ENCODE measurements at regions not wholly inside any gene's neighbourhood (a gene's known extent, or its start where the extent isn't known, plus 50 kb on each side); places are given as distances from the start of the nearest gene placed in this dataset.

- H3K9ac ChIP-seq (ENCODE audit: low read depth, low read length), result no peak overlapping the region
- no peaks in the 10 kb centered on the region for H3K4me1 ChIP-seq (ENCODE audit: control insufficient read depth, insufficient read depth, low read length)
- 0 out of 2 replicates have a peak, but pooled peaks cover 5% of the 10 kb centered on the region for H3K9me3 ChIP-seq (ENCODE audit: control insufficient read depth, insufficient read depth, low read length)
- H3K27ac ChIP-seq (ENCODE audit: low read depth, low read length), result no peak overlapping the region
- no peaks in the 10 kb centered on the region for H3K27me3 ChIP-seq (ENCODE audit: control insufficient read depth, insufficient read depth, low read length)
- no peak overlapping the region for H3K4me3 ChIP-seq (ENCODE audit: low read depth, low read length)
- no peaks in the 10 kb centered on the region for H3K36me3 ChIP-seq (ENCODE audit: control insufficient read depth, insufficient read depth, low read length)
Observed at GRCh38 chr4:131119661-131120060, 2023.7 kb downstream of the C4orf33 start.

DNA sequence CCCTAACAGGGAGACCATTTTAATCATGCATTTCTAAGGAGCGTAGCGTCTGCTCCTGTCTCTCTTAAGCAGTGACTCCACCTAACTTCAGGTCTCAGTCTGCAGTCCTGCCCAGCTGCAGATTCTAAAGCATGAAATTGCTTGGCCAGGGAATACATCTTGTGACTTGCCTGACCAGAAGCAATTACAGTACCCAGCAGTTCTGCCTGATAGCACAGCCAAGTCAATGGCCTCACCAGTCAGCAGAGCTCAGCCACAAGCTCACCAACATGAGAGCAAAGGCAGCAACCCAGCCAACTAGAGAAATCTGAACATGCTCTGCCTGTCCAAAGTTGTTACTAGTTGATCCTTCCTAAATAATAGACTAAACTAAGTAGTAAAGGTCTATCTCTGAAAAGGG, 2011.9 kb upstream of the PCDH10 start:
- no peak overlapping the region for H3K4me3 ChIP-seq (ENCODE audit: low read depth, low read length)
- H3K4me1 ChIP-seq (ENCODE audit: control insufficient read depth, insufficient read depth, low read length), result no peaks in the 10 kb centered on the region
- H3K9ac ChIP-seq (ENCODE audit: low read depth, low read length), result no peak overlapping the region
- H3K9me3 ChIP-seq (ENCODE audit: control insufficient read depth, insufficient read depth, low read length), result no peaks in the 10 kb centered on the region
- H3K36me3 ChIP-seq (ENCODE audit: control insufficient read depth, insufficient read depth, low read length), result no peaks in the 10 kb centered on the region
- no peak overlapping the region for H3K27ac ChIP-seq (ENCODE audit: low read depth, low read length)
- H3K27me3 ChIP-seq (ENCODE audit: control insufficient read depth, insufficient read depth, low read length), result no peaks in the 10 kb centered on the region

DNA sequence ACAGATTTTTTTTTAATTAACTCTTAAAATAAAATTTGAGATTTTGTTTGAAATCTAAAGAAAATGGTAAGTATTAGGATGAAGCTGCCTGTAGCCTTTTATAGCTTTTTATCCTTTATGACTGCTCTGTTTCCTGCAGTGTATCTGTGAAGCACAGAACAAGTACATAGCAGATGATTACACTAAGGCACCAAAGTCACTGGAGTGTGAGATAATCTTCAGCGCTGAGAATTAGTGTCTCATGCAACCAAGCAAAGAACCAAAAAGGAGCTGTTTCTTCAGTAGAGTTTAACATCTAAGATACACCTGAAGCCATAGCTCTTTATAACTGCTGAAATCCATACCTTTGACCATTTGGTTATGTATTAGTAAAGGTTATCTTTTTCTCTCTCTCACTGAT, 1989.8 kb upstream of the PCDH10 start:
- 0 out of 2 replicates have a peak, but pooled peaks cover 6% of the 10 kb centered on the region for H3K4me1 ChIP-seq (ENCODE audit: control insufficient read depth, insufficient read depth, low read length)
- H3K4me3 ChIP-seq (ENCODE audit: low read depth, low read length), result no peak overlapping the region
- H3K27me3 ChIP-seq (ENCODE audit: control insufficient read depth, insufficient read depth, low read length), result no peaks in the 10 kb centered on the region
- H3K36me3 ChIP-seq (ENCODE audit: control insufficient read depth, insufficient read depth, low read length), result no peaks in the 10 kb centered on the region
- no peak overlapping the region for H3K27ac ChIP-seq (ENCODE audit: low read depth, low read length)
- no peak overlapping the region for H3K9ac ChIP-seq (ENCODE audit: low read depth, low read length)
- H3K9me3 ChIP-seq (ENCODE audit: control insufficient read depth, insufficient read depth, low read length), result no peaks in the 10 kb centered on the region

DNA sequence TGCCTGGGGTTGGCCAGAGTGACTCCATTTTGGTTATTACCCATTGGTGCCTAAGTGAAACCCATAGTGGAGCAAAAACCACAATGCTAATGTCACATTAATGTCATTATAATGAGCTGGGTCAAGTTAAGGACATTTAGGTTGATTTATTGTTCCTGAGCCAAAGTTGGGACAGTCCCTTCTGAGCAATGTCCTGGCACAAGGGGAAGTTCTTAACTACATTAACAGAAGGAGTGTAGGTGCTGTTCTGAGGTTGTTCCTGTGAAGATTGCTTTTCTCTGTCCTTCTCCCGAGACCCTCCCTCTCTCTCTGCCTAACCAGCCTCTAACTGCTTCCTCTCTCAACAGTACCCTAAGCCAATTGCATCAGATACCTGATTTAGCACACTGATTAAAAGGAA, 1956.8 kb upstream of the PCDH10 start:
- Histone ChIP-seq H3K4me1 (ENCODE audit: control insufficient read depth, insufficient read depth, low read length) (no peaks in the 10 kb centered on the region), H3K9me3 (ENCODE audit: control insufficient read depth, insufficient read depth, low read length) (peaks cover 11% of the 10 kb centered on the region; the same call in 1 of the 2 replicates), H3K27me3 (ENCODE audit: control insufficient read depth, insufficient read depth, low read length) (no peaks in the 10 kb centered on the region), H3K9ac (ENCODE audit: low read depth, low read length) (no peak overlapping the region), H3K27ac (ENCODE audit: low read depth, low read length) (no peak overlapping the region), H3K36me3 (ENCODE audit: control insufficient read depth, insufficient read depth, low read length) (no peaks in the 10 kb centered on the region), H3K4me3 (ENCODE audit: low read depth, low read length) (no peak overlapping the region)

DNA sequence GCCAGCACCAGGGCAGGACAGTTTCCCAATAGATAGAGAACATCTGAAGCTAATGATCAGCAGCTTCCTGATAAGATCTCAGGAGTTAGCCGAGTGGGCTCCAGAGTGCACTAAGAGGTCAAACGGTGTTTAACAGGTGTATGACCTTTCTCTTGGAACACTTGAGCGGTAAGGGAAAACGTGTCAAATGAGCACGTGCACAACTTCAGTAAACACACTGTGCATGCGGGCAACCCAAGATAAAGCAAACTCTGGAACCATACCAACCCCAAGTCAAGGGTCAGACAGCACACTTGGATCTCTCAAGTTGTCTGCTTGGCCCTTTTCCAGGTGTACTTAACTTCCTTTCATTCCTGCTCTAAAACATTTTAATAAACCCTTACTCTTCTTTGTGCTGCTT, 1941.5 kb upstream of the PCDH10 start:
- Histone ChIP-seq H3K4me3 (ENCODE audit: low read depth, low read length) (no peak overlapping the region), H3K27me3 (ENCODE audit: control insufficient read depth, insufficient read depth, low read length) (no peaks in the 10 kb centered on the region), H3K9ac (ENCODE audit: low read depth, low read length) (no peak overlapping the region), H3K9me3 (ENCODE audit: control insufficient read depth, insufficient read depth, low read length) (no peaks in the 10 kb centered on the region), H3K36me3 (ENCODE audit: control insufficient read depth, insufficient read depth, low read length) (no peaks in the 10 kb centered on the region), H3K4me1 (ENCODE audit: control insufficient read depth, insufficient read depth, low read length) (no peaks in the 10 kb centered on the region), H3K27ac (ENCODE audit: low read depth, low read length) (no peak overlapping the region)

DNA sequence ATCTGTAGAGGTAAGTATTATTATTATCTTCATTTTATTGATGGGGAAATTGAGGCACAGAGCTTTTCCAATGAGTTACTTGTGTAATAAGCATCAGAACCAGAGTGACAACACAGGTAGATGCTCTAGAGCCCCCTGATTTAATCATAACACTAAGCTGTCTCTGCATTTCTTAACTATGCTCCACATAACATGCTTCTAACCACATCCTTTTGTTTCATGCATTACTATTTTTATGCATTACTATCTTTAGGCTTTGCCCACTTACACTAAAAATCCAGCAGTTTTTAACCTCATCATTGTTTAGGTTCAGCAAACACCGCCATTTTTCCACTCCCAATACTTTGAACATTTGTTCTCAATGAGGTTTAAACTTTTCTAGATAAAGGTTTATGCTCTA, 1900.8 kb upstream of the PCDH10 start:
- no peaks in the 10 kb centered on the region for H3K27me3 ChIP-seq (ENCODE audit: control insufficient read depth, insufficient read depth, low read length)
- no peak overlapping the region for H3K27ac ChIP-seq (ENCODE audit: low read depth, low read length)
- H3K9ac ChIP-seq (ENCODE audit: low read depth, low read length), result no peak overlapping the region
- H3K4me1 ChIP-seq (ENCODE audit: control insufficient read depth, insufficient read depth, low read length), result no peaks in the 10 kb centered on the region
- no peaks in the 10 kb centered on the region for H3K36me3 ChIP-seq (ENCODE audit: control insufficient read depth, insufficient read depth, low read length)
- no peak overlapping the region for H3K4me3 ChIP-seq (ENCODE audit: low read depth, low read length)
- H3K9me3 ChIP-seq (ENCODE audit: control insufficient read depth, insufficient read depth, low read length), result no peaks in the 10 kb centered on the region

GRCh38 chr4:131251321-131251720, 1897.8 kb upstream of the PCDH10 start:
- H3K36me3 ChIP-seq (ENCODE audit: control insufficient read depth, insufficient read depth, low read length), result no peaks in the 10 kb centered on the region
- H3K4me3 ChIP-seq (ENCODE audit: low read depth, low read length), result no peak overlapping the region
- H3K4me1 ChIP-seq (ENCODE audit: control insufficient read depth, insufficient read depth, low read length), result no peaks in the 10 kb centered on the region
- H3K9ac ChIP-seq (ENCODE audit: low read depth, low read length), result no peak overlapping the region
- no peak overlapping the region for H3K27ac ChIP-seq (ENCODE audit: low read depth, low read length)
- H3K27me3 ChIP-seq (ENCODE audit: control insufficient read depth, insufficient read depth, low read length), result no peaks in the 10 kb centered on the region
- no peaks in the 10 kb centered on the region for H3K9me3 ChIP-seq (ENCODE audit: control insufficient read depth, insufficient read depth, low read length)

DNA sequence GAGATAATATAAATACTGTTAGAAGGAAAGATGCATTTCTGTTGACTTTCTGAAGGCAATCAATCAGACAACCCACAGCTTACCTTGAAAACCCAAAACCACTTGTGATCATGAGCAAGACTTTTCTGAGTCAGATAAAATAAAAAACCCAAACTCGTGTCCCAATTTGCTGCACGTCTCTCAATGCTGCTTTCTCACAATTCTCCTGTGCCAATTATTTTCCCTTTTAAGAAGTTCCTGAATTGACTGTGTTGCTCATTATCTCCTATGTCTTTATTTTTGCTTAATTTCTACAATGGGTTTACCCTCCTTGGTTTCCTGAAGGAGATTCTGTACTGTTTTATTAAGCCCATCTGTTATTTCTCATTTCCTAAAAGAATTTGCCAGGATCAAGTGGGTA, 1891.9 kb upstream of the PCDH10 start:
- no peaks in the 10 kb centered on the region for H3K27me3 ChIP-seq (ENCODE audit: control insufficient read depth, insufficient read depth, low read length)
- no peak overlapping the region for H3K27ac ChIP-seq (ENCODE audit: low read depth, low read length)
- no peak overlapping the region for H3K9ac ChIP-seq (ENCODE audit: low read depth, low read length)
- H3K4me1 ChIP-seq (ENCODE audit: control insufficient read depth, insufficient read depth, low read length), result peaks cover 6% of the 10 kb centered on the region
- H3K9me3 ChIP-seq (ENCODE audit: control insufficient read depth, insufficient read depth, low read length), result no peaks in the 10 kb centered on the region
- H3K4me3 ChIP-seq (ENCODE audit: low read depth, low read length), result no peak overlapping the region
- H3K36me3 ChIP-seq (ENCODE audit: control insufficient read depth, insufficient read depth, low read length), result no peaks in the 10 kb centered on the region

DNA sequence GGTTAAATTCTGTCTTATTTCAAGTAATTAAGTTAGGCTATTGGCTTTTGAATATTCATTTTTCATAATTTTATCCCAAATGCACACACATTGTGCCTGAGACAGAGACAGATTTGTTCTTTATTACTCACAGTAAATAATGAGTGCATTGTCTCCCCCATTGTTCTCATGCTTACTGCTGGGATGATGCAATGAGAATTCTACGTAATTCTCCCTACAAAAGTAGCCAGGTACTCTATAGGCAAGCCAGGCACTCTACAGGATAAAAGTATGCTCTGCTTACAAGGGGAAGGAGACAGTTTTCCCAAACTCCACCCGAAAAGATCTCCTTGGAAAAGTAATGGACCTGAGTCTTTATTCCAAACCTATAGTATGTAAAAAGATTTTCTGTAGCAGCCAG, 1890.7 kb upstream of the PCDH10 start:
- no peaks in the 10 kb centered on the region for H3K36me3 ChIP-seq (ENCODE audit: control insufficient read depth, insufficient read depth, low read length)
- H3K9ac ChIP-seq (ENCODE audit: low read depth, low read length), result no peak overlapping the region

DNA sequence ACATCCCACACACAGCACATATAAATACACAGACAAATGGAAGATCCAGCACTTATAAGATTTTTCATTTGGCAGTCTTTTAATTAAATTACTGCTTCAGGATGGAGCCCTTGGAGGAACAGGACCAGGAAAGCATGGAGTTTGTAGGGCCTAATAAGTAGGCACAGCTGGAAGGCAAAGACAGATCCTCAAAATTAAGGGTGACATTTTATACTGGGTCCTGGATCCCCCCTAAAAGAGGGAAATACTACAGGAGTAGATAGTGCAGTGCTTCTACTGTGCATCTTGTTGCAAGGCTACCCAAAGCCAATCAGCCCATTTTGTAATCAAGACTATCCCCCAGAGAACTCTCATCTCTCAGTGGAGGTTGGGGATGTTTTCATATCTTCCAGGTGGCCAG, 1860.7 kb upstream of the PCDH10 start:
- H3K4me3 ChIP-seq (ENCODE audit: low read depth, low read length), result no peak overlapping the region
- H3K4me1 ChIP-seq (ENCODE audit: control insufficient read depth, insufficient read depth, low read length), result no peaks in the 10 kb centered on the region
- H3K27me3 ChIP-seq (ENCODE audit: control insufficient read depth, insufficient read depth, low read length), result no peaks in the 10 kb centered on the region
- peaks cover 57% of the 10 kb centered on the region for H3K9me3 ChIP-seq (ENCODE audit: control insufficient read depth, insufficient read depth, low read length)
- no peaks in the 10 kb centered on the region for H3K36me3 ChIP-seq (ENCODE audit: control insufficient read depth, insufficient read depth, low read length)
- H3K27ac ChIP-seq (ENCODE audit: low read depth, low read length), result no peak overlapping the region
- no peak overlapping the region for H3K9ac ChIP-seq (ENCODE audit: low read depth, low read length)

More for the DNA sequence above, 1890.7 kb upstream of the PCDH10 start:
- Histone ChIP-seq H3K27ac (ENCODE audit: low read depth, low read length) (no peak overlapping the region), H3K27me3 (ENCODE audit: control insufficient read depth, insufficient read depth, low read length) (no peaks in the 10 kb centered on the region), H3K4me3 (ENCODE audit: low read depth, low read length) (no peak overlapping the region), H3K4me1 (ENCODE audit: control insufficient read depth, insufficient read depth, low read length) (peaks cover 6% of the 10 kb centered on the region), H3K9me3 (ENCODE audit: control insufficient read depth, insufficient read depth, low read length) (no peaks in the 10 kb centered on the region)

- no peak overlapping the region for H3K27ac ChIP-seq (ENCODE audit: low read depth, low read length)
- no peaks in the 10 kb centered on the region for H3K4me1 ChIP-seq (ENCODE audit: control insufficient read depth, insufficient read depth, low read length)
- no peaks in the 10 kb centered on the region for H3K9me3 ChIP-seq (ENCODE audit: control insufficient read depth, insufficient read depth, low read length)
- no peaks in the 10 kb centered on the region for H3K27me3 ChIP-seq (ENCODE audit: control insufficient read depth, insufficient read depth, low read length)
- H3K9ac ChIP-seq (ENCODE audit: low read depth, low read length), result no peak overlapping the region
- no peaks in the 10 kb centered on the region for H3K36me3 ChIP-seq (ENCODE audit: control insufficient read depth, insufficient read depth, low read length)
- no peak overlapping the region for H3K4me3 ChIP-seq (ENCODE audit: low read depth, low read length)
Observed at GRCh38 chr4:131296192-131296591, 1852.9 kb upstream of the PCDH10 start.

DNA sequence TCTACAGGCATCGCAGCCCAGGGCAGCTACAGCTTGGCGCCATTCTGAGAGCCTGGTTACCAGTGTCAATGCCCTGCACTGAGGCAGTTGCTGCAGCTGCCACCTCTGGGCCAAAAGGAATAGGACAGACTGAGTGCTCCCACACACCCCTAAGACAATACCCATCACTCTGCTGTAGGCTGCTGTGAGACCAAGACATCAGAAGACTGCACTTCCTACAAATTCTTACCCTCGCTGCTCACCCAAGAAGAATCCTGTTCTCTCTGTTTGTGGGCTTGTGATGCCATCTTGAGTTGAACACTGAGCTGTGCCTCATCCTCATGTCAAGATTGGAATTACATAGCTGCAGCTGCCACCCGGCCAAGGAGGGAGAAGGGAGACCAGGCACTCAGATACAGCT, 1847.0 kb upstream of the PCDH10 start:
- Histone ChIP-seq H3K27ac (ENCODE audit: low read depth, low read length) (no peak overlapping the region), H3K4me3 (ENCODE audit: low read depth, low read length) (no peak overlapping the region), H3K9ac (ENCODE audit: low read depth, low read length) (no peak overlapping the region), H3K9me3 (ENCODE audit: control insufficient read depth, insufficient read depth, low read length) (no peaks in the 10 kb centered on the region), H3K4me1 (ENCODE audit: control insufficient read depth, insufficient read depth, low read length) (0 out of 2 replicates have a peak, but pooled peaks cover 3% of the 10 kb centered on the region), H3K27me3 (ENCODE audit: control insufficient read depth, insufficient read depth, low read length) (no peaks in the 10 kb centered on the region), H3K36me3 (ENCODE audit: control insufficient read depth, insufficient read depth, low read length) (no peaks in the 10 kb centered on the region)

Data from HUES48 (cell line).